Spleen (tissue), 11 donors: ENCODE measurements at regions not wholly inside any gene's neighbourhood (a gene's known extent, or its start where the extent isn't known, plus 50 kb on each side); places are given as distances from the start of the nearest gene placed in this dataset.

ENCODE experiments used
- DNase-seq: peaks from one replicate; pipeline ENCODE4 v3.0.0-alpha.2; 2020
- H3K27ac ChIP-seq, 8 donors: fragments of 200-600 bp; sonication (generic) in 7 of 8; 1 replicate in 4 of 8; 2 replicates in 4 of 8; pipeline versions ENCODE4 v1.5.0 to v1.8.0; 2016 to 2021; ENCODE audit warnings: inconsistent platforms in 4 of 8, mild to moderate bottlenecking in 4 of 8, moderate library complexity in 1 of 8
- H3K27me3 ChIP-seq, 7 donors: fragments of 200-600 bp; sonication (generic) in 6 of 7; replicated peaks in 1 of 7; 1 replicate in 4 of 7; 2 replicates in 3 of 7; pipeline versions ENCODE4 v1.5.0 to v1.8.0; 2016 to 2021; ENCODE audit warnings: inconsistent platforms in 3 of 7, mild to moderate bottlenecking in 1 of 7
- H3K36me3 ChIP-seq, 6 donors: fragments of 200-600 bp; sonication (generic) in 5 of 6; 1 replicate in 4 of 6; 2 replicates in 2 of 6; pipeline versions ENCODE4 v1.5.0 to v1.8.0; 2016 to 2021; ENCODE audit warnings: inconsistent platforms in 2 of 6
- H3K4me1 ChIP-seq, 6 donors: fragments of 200-600 bp; sonication (generic) in 5 of 6; 1 replicate in 3 of 6; 2 replicates in 3 of 6; pipeline versions ENCODE4 v1.5.0 to v1.8.0; 2016 to 2021; ENCODE audit warnings: inconsistent platforms in 3 of 6
- H3K4me3 ChIP-seq, 8 donors: fragments of 200-600 bp; sonication (generic) in 7 of 8; 1 replicate in 4 of 8; 2 replicates in 4 of 8; pipeline versions ENCODE4 v1.5.0 to v1.8.0; 2016 to 2021; ENCODE audit warnings: inconsistent platforms in 4 of 8, mild to moderate bottlenecking in 4 of 8, moderate library complexity in 2 of 8
- H3K9me3 ChIP-seq, 8 donors: fragments of 200-600 bp; sonication (generic) in 7 of 8; 1 replicate in 4 of 8; 2 replicates in 4 of 8; pipeline versions ENCODE4 v1.5.0 to v1.8.0; 2016 to 2021; ENCODE audit warnings: inconsistent platforms in 4 of 8
- CTCF ChIP-seq, 11 experiments: fragments of 200-600 bp in 7 of 11; fragments of 450-650 bp in 4 of 11; sonication (generic) in 4 of 11; IDR thresholded peaks in 8 of 11; conservative IDR thresholded peaks in 3 of 11; 1 replicate in 7 of 11; 2 replicates in 4 of 11; pipeline versions ENCODE4 v1.4.0 to v1.8.0; 2016 to 2021; ENCODE audit warnings: antibody characterized with exemption in 11 of 11, inconsistent platforms in 4 of 11, mild to moderate bottlenecking in 1 of 11
- POLR2A ChIP-seq, 3 donors: fragments of 450-650 bp; IDR thresholded peaks; one replicate each; pipeline ENCODE4 v1.5.1; 2017; ENCODE audit warnings: antibody characterized with exemption in 3 of 3, mild to moderate bottlenecking in 1 of 3
- POLR2AphosphoS5 ChIP-seq, 3 donors: sonication (generic); formaldehyde crosslinking; IDR thresholded peaks; one replicate each; pipeline ENCODE4 v1.5.1; 2017; ENCODE audit warnings: antibody characterized with exemption in 3 of 3
- WGBS, 5 donors: extraction: QIAGEN DNeasy Blood & Tissue Kit in 3 of 5; methylation state at CpG; one replicate each; pipeline versions ENCODE4 v1.1.5 to v1.1.7; 2013 to 2018; 5-methylcytosine and 5-hydroxymethylcytosine counted together
- intact Hi-C: fragments of 100-400 bp; cut with DNase I; formaldehyde crosslinking; loops from one replicate; pipeline ENCODE4 v1.15.0; 2023; ENCODE audit warnings: low total_unique reads
- donor health status: healthy with polysubstance abuse.
- donor health status: DM: no; HTN: no; CAD: no; lungs with moderate emphysema.
- donor health status: DM: no; HTN: no; CAD: no.
- donor health status: Bipolar disorder and iron deficiency.
- donor health status: healthy.
- donor health status: DM: no; HTN: no; CAD: no.
- donor health status: DM: yes; HTN: yes; CAD: no.

DNA sequence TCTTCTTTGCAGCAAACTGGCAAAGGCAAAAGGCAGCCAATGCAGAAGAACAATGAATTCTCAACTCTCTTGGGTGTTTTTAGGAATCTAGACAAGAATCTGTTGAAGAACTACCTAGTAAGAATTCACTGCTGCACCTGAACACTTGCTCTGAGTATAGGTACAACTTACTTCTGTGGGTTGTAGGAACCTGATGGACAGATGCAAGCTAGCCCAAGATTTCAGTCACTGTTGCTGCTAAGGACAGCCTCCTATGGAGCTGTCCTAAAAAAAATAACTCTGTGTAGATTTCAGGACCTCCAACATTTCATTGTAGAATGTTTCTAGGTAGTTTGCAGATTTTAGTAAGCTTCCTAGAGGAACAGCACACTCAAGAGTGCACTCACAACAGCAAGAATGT is 363.5 kb downstream of the CBLN2 start:
- intact Hi-C loops = no loop called here
- Histone ChIP-seq H3K4me1 (no peaks in the 10 kb centered on the region), H3K9me3 (peaks cover 0 to 35% (median 15%) of the 10 kb centered on the region in 8 donors)

DNA sequence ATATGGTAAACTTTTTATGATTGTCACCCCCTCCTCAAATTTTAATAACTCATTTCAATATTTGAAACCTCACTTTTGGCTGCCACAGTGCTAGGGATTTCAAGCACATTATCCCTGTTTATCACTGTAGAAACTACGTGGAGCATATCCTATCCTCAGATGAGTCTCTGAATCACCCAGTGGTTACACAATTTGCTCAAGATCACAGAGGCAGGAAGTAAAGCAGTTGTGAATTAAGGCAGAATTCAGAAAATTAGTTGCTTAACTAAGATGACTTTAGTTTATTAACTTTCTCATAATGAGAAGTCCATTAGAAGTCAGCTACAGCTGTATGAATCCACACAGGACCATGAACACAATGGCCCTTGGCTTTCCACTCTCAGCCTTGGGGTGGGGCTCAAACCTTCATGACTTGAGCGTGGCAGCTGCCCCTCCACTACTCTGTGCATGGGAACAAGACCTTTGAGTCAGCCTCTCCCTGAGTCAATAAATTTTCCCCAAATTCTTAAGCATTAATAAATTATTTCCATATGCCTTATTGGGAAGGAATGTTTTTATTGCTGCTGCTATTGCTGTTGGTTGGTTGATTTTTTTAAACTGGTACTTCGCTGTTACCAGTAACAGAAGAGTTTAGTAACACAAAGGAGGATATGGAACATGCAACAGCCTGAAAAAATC is 369.0 kb downstream of the CBLN2 start:
- H3K9me3 ChIP-seq = peaks cover 0 to 27% (median 6%) of the 10 kb centered on the region in 8 donors
- H3K27me3 ChIP-seq = no peaks in the 10 kb centered on the region
- no peak overlapping the region for H3K27ac ChIP-seq
- 69 to 75% (median 70%) methylated on average over 3 of the region's 3 CpGs for WGBS, 5 donors
- intact Hi-C loops = no loop called here
- TF ChIP-seq POLR2AphosphoS5 (IDR thresholded peaks at IDR 0.05) (no peak), POLR2A (IDR thresholded peaks at IDR 0.05) (no peak), CTCF (IDR thresholded peaks at IDR 0.05 in 8 of 11, conservative IDR thresholded peaks at IDR 0.05 in 3 of 11) (no peak)
- no peak for DNase-seq
- no peaks in the 10 kb centered on the region for H3K36me3 ChIP-seq
- H3K4me3 ChIP-seq = no peak overlapping the region
- H3K4me1 ChIP-seq = no peaks in the 10 kb centered on the region

More for the DNA sequence above, 363.5 kb downstream of the CBLN2 start:
- H3K27me3 ChIP-seq = no peaks in the 10 kb centered on the region
- no peak for DNase-seq
- TF ChIP-seq POLR2AphosphoS5 (IDR thresholded peaks at IDR 0.05) (no peak), POLR2A (IDR thresholded peaks at IDR 0.05) (no peak), CTCF (IDR thresholded peaks at IDR 0.05 in 8 of 11, conservative IDR thresholded peaks at IDR 0.05 in 3 of 11) (no peak)
- H3K36me3 ChIP-seq = no peaks in the 10 kb centered on the region
- peak overlapping the region in 2 of 8 donors; percentile 46 to 53 for H3K27ac ChIP-seq
- H3K4me3 ChIP-seq = no peak overlapping the region

GRCh38 chr18:72171596-72171995 is 372.5 kb downstream of the CBLN2 start:
- 56 to 69% (median 57%) methylated on average over 2 of the region's 2 CpGs for WGBS, 5 donors
- intact Hi-C loops = no loop called here
- TF ChIP-seq CTCF (IDR thresholded peaks at IDR 0.05 in 8 of 11, conservative IDR thresholded peaks at IDR 0.05 in 3 of 11) (no peak), POLR2AphosphoS5 (IDR thresholded peaks at IDR 0.05) (no peak), POLR2A (IDR thresholded peaks at IDR 0.05) (no peak)

DNA sequence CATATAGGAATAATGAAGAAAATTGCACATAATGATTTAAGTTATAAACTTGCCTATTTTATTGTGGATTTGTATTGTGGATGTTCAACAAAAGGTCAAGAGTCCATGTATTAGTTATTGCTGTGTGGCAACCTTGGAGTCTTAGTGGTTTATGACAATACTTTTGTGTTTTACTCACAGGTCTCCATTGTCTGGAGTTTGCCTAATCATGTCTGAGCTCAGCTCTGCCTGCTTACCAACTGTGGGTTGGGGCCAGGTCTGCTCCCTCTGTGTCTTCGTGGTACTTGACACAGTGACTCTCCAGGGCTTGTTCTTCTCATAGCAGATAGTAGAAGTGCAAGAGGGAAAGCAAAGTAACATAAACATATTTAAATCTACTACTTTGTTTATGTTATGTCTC is 382.5 kb downstream of the CBLN2 start:
- WGBS, 5 donors = 36 to 66% (median 54%) methylated on average over 1 of the region's 1 CpG
- Histone ChIP-seq H3K4me3 (no peak overlapping the region), H3K9me3 (peaks cover 0 to 9% (median 1%) of the 10 kb centered on the region in 8 donors), H3K4me1 (no peaks in the 10 kb centered on the region), H3K27ac (no peak overlapping the region), H3K36me3 (no peaks in the 10 kb centered on the region), H3K27me3 (no peaks in the 10 kb centered on the region)
- intact Hi-C loops = no loop called here
- DNase-seq = no peak
- TF ChIP-seq CTCF (IDR thresholded peaks at IDR 0.05 in 8 of 11, conservative IDR thresholded peaks at IDR 0.05 in 3 of 11) (no peak), POLR2AphosphoS5 (IDR thresholded peaks at IDR 0.05) (no peak), POLR2A (IDR thresholded peaks at IDR 0.05) (no peak)

More at GRCh38 chr18:72171596-72171995, 372.5 kb downstream of the CBLN2 start:
- Histone ChIP-seq H3K4me3 (no peak overlapping the region), H3K9me3 (peaks cover 0 to 21% (median 10%) of the 10 kb centered on the region in 8 donors), H3K4me1 (no peaks in the 10 kb centered on the region), H3K27me3 (no peaks in the 10 kb centered on the region), H3K27ac (no peak overlapping the region), H3K36me3 (no peaks in the 10 kb centered on the region)
- DNase-seq = no peak
